Cerebellar cortex (tissue), 1 donor: ENCODE measurements at regions not wholly inside any gene's neighbourhood (a gene's known extent, or its start where the extent isn't known, plus 50 kb on each side); places are given as distances from the start of the nearest gene placed in this dataset.

Experiments used
- DNase-seq: peaks from one replicate; pipeline ENCODE4 v3.0.0-alpha.2; 2015; ENCODE audit warnings: low spot score

DNA sequence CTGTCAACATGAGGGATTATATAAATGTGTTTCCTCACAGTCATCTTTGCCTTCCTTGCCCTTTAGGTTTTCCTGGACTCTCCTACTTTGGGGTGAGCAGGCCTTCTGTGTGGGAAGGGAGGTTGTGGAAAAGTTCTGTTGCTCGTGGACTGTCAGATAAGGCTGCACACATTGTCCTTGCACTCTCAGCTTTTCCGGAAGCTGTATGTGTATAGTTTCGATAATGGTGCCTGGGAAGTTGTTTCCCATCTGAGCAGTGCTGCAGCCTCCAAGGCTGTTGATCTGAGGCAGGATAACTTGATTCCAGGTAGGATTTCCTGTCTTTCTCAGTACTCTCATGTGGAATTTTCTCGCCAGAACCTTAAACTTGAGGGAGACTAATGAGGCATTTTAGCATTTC lies 297.8 kb upstream of the AZI2 start:
- no peak for DNase-seq

- DNase-seq = no peak
Observed at GRCh38 chr3:28649266-28649665, 300.6 kb upstream of the AZI2 start.

GRCh38 chr3:28651159-28651558 lies 302.5 kb upstream of the AZI2 start:
- no peak for DNase-seq

GRCh38 chr3:28664123-28664522 lies 315.5 kb upstream of the AZI2 start:
- no peak for DNase-seq

DNA sequence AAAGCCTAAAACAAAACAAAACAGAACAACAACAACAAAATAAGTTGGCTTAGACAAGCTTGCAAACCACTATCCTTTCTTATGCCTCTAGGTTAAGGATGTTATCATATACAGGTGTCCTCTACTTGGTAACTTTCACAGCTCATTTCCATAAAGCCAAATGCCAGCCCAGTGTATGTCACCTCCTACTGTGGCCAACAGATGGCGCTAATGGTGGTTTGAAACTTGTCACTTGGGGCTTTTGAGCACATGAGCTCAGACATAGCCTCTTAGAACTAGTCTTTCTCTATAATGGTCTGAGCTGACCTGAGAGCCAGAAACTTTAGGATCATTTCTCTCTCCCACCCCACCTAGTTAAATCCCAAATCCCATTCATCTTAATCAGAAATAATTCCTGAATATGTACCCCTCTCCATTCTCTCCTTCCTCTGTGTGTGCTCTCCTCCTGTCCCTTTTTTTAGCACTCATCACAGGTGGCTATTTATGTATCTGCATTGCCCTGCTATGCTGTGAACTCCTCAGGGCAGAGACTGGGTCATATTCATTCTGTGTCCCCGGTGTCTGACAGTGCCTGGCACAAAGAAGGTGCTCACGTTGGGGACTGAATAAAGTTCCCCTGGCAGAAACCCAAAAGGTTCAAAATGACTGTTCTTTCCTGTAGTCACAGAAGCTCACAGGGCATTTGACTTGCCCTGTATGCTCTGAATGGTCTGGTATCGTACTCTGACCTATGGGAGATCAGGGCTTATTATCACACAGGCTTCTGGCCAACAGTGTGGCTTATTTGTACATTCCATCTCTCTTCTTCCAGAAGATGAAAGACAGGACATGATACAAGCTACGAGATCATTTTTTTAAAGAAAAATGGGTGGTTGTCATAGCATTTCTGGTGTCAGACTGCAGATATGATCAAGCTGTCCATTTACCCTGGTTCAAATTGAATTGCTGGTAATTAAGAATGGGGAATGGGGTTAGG lies 319.3 kb upstream of the AZI2 start:
- peak; percentile 47 for DNase-seq

GRCh38 chr3:28669870-28670269 lies 321.2 kb upstream of the AZI2 start:
- no peak for DNase-seq

GRCh38 chr3:28672406-28672805 lies 323.8 kb upstream of the AZI2 start:
- no peak for DNase-seq

- DNase-seq = no peak
Observed at GRCh38 chr3:28673446-28673845, 324.8 kb upstream of the AZI2 start.

- no peak for DNase-seq
Observed at GRCh38 chr3:28674212-28674611, 325.6 kb upstream of the AZI2 start.

DNA sequence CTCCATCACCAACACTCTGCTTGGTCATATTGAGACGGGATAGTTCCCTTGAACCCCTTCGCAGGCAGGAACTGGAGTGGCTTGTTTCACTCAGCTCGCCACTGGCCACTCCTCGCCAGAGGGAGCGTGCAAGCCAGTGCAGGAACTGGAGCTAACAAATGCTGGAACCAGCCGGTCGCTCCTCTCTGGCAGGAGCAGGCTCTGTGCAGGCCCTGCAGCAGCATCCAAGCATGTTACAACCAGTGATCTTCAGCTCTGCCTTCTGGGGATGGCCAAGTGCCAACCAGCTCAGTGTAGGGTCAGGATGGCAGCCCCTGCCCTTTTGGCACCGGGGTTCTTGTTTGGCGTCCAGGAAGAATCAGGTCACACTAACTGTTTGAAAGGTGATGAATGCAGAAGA lies 329.0 kb upstream of the AZI2 start:
- DNase-seq = no peak

DNA sequence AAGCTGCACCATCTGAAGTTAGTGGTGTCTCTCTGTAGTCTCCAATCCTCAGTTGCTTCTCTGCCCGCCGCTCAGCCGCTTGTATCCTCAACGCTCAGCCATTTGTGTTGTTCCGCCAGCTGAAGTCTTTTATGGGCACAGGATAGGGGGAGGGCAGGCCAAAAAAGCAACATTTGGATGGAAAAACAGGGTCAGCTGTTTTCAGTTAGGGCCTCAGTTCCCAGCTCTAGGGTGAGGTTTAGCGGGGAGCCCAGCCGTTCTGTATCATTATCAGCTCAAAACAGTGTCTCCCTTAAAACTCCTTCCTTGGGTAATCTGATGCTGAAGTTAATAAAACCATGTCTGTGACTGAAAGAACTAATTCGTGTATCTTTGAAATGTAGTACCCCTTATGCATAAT lies 329.5 kb upstream of the AZI2 start:
- no peak for DNase-seq

DNA sequence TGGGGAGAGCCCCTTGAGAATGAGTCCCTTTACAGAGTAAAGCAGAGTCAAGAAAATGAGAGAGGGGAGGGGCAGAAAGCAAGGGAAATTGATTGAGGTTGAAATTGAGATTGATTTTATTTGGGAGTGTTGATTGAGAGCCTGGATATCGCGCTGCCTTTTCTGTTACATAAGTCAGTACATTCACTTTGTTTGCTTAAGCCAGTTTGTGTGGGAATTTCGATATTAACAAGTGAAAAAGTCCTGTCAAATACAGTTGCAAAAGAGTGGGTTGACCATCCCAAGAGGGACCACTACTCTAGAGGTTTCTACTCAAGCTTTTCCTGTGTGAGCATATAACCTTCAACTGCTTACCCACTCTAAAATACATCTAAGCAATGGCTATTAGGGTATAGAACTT lies 331.4 kb upstream of the AZI2 start:
- no peak for DNase-seq

GRCh38 chr3:28682121-28682520 lies 333.5 kb upstream of the AZI2 start:
- no peak for DNase-seq

DNA sequence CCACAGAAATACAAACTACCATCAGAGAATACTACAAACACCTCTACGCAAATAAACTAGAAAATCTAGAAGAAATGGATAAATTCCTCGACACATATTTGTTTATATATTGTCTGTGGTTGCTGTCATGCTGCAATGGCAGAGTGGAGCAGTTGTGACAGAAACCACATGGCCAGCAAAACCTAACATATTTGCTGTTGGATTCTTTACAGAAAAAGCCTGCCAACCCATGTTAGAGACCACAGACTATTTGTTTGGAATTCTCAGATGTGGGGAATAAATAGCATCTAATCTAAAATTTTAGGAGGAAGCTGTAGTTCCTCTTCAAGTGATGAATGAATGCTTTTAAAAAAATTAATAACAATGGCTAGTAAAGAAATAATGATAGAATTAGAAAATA lies 341.6 kb upstream of the AZI2 start:
- DNase-seq = no peak

GRCh38 chr3:28698706-28699105 lies 350.1 kb upstream of the AZI2 start:
- no peak for DNase-seq

GRCh38 chr3:28699283-28699682 lies 350.7 kb upstream of the AZI2 start:
- no peak for DNase-seq

DNA sequence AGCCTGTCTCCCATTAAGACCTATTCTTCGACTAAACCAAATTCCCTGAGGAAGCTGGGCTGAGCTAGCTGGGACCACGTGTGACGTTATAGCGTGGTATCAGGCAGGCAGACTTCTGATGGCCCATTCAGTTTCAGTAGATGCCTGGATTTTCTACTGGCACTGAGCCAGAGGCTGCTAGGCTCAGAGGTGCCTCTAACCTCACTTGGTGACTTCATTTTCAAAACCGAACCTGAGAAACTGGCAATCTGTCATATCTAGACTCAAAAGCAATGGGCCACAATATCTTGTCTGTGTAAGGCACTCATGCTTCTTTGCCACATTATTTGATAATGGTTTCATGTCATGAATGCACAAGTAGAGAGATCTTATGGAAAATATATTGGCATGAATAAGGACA lies 352.1 kb upstream of the AZI2 start:
- no peak for DNase-seq

- no peak for DNase-seq
Observed at GRCh38 chr3:28703843-28704242, 355.2 kb upstream of the AZI2 start.

GRCh38 chr3:28711293-28711692 lies 362.7 kb upstream of the AZI2 start:
- DNase-seq = no peak

DNA sequence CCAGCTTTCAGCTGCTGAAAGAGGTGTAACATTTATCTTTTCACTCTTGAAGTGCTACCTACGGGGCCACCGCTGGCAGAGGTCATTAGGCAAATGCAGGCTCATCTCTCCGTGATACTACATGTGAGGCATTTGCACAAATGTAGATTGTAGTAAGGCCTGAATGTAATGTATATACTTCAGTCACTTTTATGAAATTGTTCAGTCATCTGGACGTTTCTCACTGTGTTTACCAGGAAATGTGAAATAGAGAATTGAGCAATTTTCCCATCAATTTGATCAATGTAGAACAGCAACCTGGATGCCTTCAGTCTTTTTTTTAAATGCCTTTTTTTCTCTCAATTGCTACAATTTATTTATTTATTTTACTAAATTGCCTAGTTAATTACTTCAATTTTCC lies 368.3 kb upstream of the AZI2 start:
- no peak for DNase-seq

GRCh38 chr3:28718074-28718849 lies 369.6 kb upstream of the AZI2 start:
- DNase-seq = no peak

DNA sequence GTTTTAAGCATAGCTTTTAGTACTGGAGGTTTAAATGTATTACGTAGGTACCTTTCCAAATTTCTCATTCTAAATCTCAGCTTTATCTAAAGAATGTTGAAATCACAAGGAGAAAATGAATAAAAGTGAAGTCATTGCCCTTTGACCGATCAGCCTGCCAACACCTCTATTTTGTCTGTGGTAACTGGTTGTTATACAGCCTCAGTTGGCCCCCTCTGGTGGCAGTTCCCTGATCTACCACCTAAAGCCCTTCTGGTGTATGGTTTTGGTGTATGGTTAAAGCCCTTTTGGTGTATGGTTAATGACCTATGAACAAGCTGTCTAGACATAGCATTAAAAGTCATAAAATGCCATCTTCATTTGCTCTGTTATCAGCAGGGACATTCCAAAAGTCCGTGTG lies 378.2 kb upstream of the AZI2 start:
- peak; percentile 15 for DNase-seq

DNA sequence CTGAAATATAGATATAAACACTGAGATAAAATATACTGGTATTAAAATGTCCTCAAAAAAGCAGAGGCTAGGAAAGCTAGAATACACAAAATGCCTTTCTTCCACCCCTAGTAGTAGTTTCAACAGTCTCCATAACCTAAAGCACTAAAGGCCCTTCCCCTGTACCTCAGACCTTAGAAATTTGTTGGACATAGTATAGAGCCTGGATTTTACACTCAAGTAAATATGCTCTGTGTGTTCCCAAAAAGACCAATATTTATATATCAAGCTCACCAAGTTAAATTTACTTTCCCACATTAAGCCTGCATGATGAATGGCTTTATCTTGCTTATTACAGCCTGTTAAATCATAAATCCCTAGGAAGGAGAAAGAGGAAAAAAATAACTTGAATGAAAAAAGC lies 378.7 kb upstream of the AZI2 start:
- no peak for DNase-seq
